HEK293T (cell line): ENCODE measurements at regions not wholly inside any gene's neighbourhood (a gene's known extent, or its start where the extent isn't known, plus 50 kb on each side); places are given as distances from the start of the nearest gene placed in this dataset.

ENCODE experiments used
- BHLHE40 ChIP-seq: fragments of 450-650 bp; IDR thresholded peaks from 2 replicates; pipeline ENCODE4 v1.6.1; 2016; ENCODE audit warnings: mild to moderate bottlenecking, moderate library complexity, borderline replicate concordance
- ELF4 ChIP-seq: fragments of 450-650 bp; IDR thresholded peaks from 2 replicates; pipeline ENCODE4 v1.6.1; 2017; ENCODE audit warnings: antibody characterized with exemption
- SP1 ChIP-seq: fragments of 450-650 bp; IDR thresholded peaks from 2 replicates; pipeline ENCODE4 v1.6.1; 2017
- TARDBP ChIP-seq: fragments of 450-650 bp; IDR thresholded peaks from 2 replicates; pipeline ENCODE4 v1.6.1; 2016

GRCh38 chr5:2267991-2268390 lies 385.3 kb upstream of the IRX4 start:
- TF ChIP-seq TARDBP, result no peak
- TF ChIP-seq ELF4, result no peak
- no peak for TF ChIP-seq SP1
- no peak for TF ChIP-seq BHLHE40
